Fibroblast of mammary gland (primary cell): ENCODE measurements at regions not wholly inside any gene's neighbourhood (a gene's known extent, or its start where the extent isn't known, plus 50 kb on each side); places are given as distances from the start of the nearest gene placed in this dataset.
A peak's percentile ranks its signal among the peaks of the same experiment; 100 is the strongest.
"Not testable (repeated sequence)": the region's sequence is repeated elsewhere in the genome, so short reads cannot be mapped to it uniquely, and the experiment has no call there.

ENCODE experiments used
- DNase-seq: peaks from one replicate; pipeline ENCODE4 v3.0.0-alpha.2; 2010; ENCODE audit warnings: low read depth
- H3K4me3 ChIP-seq: 2 replicates; pipeline ENCODE4 v1.5.1; 2011; ENCODE audit warnings: low read depth, mild to moderate bottlenecking, low read length, moderate library complexity; ENCODE audit not compliant: control insufficient read depth
- TF ChIP-seq, protein P1 (sequence below): conservative IDR thresholded peaks from 2 replicates; pipeline ENCODE4 v1.5.1; 2011; ENCODE audit warnings: low read depth, low read length, inconsistent platforms; ENCODE audit not compliant: control insufficient read depth, insufficient read depth

DNA sequence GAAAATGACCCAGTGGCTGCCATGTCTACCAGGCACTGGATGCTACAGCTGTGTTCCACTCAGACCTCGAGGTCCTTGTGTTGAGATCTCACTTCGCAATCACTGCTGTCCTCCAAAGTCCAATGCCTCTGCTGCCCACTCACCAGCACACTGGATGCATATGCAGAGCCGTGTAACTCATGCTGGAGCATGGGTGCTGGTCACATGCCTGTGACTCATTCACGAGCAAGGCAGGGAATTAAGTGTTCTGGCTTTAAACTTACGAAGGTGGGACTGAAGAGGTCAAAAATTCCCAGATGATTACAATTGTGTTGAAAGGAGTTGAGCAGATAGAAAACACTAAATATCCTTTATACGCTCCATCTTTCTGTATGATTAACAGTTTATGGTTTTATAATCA is 417.5 kb downstream of the NUP35 start:
- DNase-seq: peak; percentile 76
- TF ChIP-seq, protein P1, sequence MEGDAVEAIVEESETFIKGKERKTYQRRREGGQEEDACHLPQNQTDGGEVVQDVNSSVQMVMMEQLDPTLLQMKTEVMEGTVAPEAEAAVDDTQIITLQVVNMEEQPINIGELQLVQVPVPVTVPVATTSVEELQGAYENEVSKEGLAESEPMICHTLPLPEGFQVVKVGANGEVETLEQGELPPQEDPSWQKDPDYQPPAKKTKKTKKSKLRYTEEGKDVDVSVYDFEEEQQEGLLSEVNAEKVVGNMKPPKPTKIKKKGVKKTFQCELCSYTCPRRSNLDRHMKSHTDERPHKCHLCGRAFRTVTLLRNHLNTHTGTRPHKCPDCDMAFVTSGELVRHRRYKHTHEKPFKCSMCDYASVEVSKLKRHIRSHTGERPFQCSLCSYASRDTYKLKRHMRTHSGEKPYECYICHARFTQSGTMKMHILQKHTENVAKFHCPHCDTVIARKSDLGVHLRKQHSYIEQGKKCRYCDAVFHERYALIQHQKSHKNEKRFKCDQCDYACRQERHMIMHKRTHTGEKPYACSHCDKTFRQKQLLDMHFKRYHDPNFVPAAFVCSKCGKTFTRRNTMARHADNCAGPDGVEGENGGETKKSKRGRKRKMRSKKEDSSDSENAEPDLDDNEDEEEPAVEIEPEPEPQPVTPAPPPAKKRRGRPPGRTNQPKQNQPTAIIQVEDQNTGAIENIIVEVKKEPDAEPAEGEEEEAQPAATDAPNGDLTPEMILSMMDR: no peak
- no peak overlapping the region for H3K4me3 ChIP-seq

DNA sequence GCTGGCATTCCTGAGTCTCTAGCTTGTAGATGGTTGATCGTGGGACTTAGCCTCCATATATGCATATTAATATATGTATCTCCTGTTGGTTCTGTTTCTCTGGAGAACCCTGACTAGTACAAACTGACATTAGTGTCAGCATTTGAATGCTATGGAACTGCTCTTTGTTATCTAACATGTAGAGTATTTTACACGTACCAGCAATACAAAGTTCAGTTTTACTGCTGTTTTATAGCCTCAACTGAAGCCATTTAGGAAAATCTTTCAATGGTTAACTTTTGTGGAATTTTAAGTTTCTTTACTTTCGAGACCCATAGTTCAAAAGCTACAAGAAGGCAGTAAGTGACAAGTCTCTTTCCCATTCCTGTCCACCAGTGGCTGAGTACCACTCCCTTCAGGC is 418.4 kb downstream of the NUP35 start:
- no peak overlapping the region for H3K4me3 ChIP-seq
- no peak for DNase-seq
- TF ChIP-seq, protein P1: no peak

DNA sequence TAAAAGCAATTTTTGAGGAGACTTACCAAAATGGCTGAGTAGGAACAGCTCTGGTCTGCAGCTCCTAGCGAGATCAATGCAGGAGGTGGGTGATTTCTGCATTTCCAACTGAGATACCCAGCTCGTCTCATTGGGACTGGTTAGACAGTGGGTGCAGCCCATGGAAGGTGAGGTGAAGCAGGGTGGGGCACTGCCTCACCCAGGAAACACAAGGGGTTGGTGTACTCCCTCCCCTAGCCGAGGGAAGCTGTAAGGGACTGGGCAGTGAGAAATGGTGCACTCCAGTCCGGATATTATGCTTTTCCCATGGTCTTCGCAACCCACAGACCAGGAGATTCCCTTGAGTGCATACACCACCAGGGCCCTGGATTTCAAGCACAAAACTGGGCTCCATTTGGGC is 419.0 kb downstream of the NUP35 start:
- TF ChIP-seq, protein P1: no peak
- no peak for DNase-seq
- H3K4me3 ChIP-seq: no peak overlapping the region

DNA sequence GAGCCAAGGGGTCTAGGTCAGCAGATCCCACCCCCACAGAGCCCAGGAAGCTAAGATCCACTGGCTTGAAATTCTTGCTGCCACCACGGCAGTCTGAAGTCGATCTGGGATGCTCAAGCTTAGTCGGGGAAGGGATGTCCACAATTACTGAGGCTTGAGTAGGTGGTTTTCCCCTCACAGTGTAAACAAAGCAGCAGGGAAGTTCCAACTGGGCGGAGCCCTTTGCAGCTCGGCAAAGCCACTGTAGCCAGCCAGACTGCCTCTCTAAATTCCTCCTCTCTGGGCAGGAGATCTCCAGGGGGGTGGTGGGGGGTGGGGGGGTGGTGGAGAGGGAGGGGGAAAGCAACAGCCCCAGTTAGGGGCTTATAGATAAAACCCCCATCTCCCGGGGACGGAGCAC is 419.5 kb downstream of the NUP35 start:
- DNase-seq: no peak
- TF ChIP-seq, protein P1: no peak
- no peak overlapping the region for H3K4me3 ChIP-seq

DNA sequence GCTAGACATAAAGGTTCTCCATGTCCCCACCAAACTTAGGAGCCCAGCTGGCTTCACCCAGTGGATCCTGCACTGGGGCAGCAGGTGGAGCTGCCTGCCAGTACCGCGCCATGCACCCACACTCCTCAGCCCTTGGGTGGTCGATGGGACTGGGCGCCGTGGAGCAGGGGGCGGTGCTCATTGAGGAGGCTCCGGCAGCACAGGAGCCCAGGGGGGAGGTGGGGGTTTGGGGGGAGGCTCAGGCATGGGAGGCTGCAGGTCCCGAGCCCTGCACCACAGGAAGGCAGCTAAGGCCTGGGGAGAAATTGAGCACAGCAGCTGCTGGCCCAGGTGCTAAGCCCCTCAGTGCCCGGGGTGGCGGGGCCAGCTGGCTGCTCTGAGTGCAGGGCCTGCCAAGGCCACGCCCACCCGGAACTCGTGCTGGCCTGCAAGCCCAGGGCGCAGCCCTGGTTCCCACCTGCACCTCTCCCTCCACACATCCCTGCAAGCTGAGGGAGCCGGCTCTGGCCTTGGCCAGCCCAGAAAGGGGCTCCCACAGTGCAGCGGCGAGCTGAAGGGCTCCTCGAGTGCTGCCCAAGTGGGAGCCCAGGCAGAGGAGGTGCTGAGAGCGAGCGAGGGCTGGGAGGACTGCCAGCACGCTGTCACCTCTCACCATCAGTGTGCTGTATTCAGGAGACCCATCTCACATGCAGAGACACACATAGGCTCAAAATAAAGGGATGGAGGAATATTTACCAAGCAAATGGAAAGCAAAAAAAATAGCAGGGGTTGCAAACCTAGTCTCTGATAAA is 422.5 kb downstream of the NUP35 start:
- DNase-seq, H3K4me3 ChIP-seq: not testable (repeated sequence)

DNA sequence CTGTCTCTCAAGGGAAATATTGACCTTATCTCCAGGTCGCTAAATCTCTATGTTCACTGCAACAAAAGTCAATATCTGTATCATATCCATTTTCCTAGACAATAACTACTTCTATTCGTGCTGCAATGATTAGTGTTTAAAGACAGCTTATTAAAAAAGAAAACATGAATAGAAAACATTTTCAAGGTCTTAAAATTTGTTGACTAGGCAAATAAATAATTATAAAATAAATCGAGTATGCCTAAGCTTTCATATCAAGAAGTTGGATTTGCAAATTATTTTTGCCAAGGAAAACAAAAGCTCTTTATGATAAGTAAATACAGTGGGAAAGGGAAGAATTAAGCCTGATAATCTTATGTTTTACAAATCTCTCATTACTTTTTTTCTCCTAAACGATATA is 428.5 kb downstream of the NUP35 start:
- no peak for DNase-seq
- TF ChIP-seq, protein P1: no peak
- H3K4me3 ChIP-seq: no peak overlapping the region

DNA sequence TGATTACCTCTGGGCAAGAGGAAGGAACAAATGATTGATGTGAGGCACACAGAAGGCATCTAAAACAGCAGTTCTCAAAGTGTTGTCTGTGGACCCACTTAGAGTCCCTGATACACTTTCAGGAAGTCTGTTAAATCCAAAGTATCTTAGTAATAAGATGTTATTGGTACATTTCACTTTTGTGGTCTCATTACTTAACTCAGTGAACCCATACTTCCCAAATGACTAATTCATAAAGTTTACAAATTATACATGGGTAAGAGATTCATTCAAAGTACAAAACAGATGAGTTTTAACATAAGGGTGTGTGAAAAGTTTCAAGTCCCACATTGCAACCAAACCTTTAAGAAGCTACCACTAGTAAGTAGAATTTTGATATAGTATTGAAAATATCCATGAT is 440.5 kb downstream of the NUP35 start:
- DNase-seq: peak; percentile 52
- H3K4me3 ChIP-seq: no peak overlapping the region
- TF ChIP-seq, protein P1: no peak
